Retinal pigment epithelial cell (primary cell): ENCODE measurements at regions not wholly inside any gene's neighbourhood (a gene's known extent, or its start where the extent isn't known, plus 50 kb on each side); places are given as distances from the start of the nearest gene placed in this dataset.
"Not testable (repeated sequence)": the region's sequence is repeated elsewhere in the genome, so short reads cannot be mapped to it uniquely, and the experiment has no call there.

Experiments
- DNase-seq: peaks from one replicate; pipeline ENCODE4 v3.0.0-alpha.2; 2010; ENCODE audit warnings: low read depth
- H3K4me3 ChIP-seq: 2 replicates; pipeline ENCODE4 v1.5.1; 2011; ENCODE audit warnings: mild to moderate bottlenecking, low read length, control low read depth, moderate library complexity
- CTCF ChIP-seq: conservative IDR thresholded peaks from 2 replicates; pipeline ENCODE4 v1.5.1; 2011; ENCODE audit warnings: low read depth, low read length, control low read depth, inconsistent platforms

GRCh38 chr12:91743280-91743679 is 402.4 kb downstream of the BTG1 start:
- H3K4me3 ChIP-seq = no peak overlapping the region
- no peak for DNase-seq
- TF ChIP-seq CTCF = no peak

GRCh38 chr12:91741932-91742331 is 403.7 kb downstream of the BTG1 start:
- no peak for DNase-seq

GRCh38 chr12:91733846-91734245 is 411.8 kb downstream of the BTG1 start:
- not testable (repeated sequence) for H3K4me3 ChIP-seq, DNase-seq

More at GRCh38 chr12:91741932-91742331, 403.7 kb downstream of the BTG1 start:
- H3K4me3 ChIP-seq = no peak overlapping the region
- TF ChIP-seq CTCF = no peak

GRCh38 chr12:91732086-91732485 is 413.6 kb downstream of the BTG1 start:
- no peak for TF ChIP-seq CTCF
- no peak for DNase-seq
- H3K4me3 ChIP-seq = no peak overlapping the region

GRCh38 chr12:91729543-91729942 is 416.1 kb downstream of the BTG1 start:
- TF ChIP-seq CTCF = no peak
- DNase-seq = no peak
- no peak overlapping the region for H3K4me3 ChIP-seq

GRCh38 chr12:91723191-91723590 is 422.5 kb downstream of the BTG1 start:
- H3K4me3 ChIP-seq = no peak overlapping the region
- no peak for TF ChIP-seq CTCF
- DNase-seq = no peak

- H3K4me3 ChIP-seq = no peak overlapping the region
- DNase-seq = no peak
- no peak for TF ChIP-seq CTCF
Measured at GRCh38 chr12:91722072-91722471, 423.6 kb downstream of the BTG1 start.

GRCh38 chr12:91721023-91721422 is 424.6 kb downstream of the BTG1 start:
- no peak for DNase-seq
- H3K4me3 ChIP-seq = no peak overlapping the region
- no peak for TF ChIP-seq CTCF
